HepG2 (cell line): ENCODE measurements at regions not wholly inside any gene's neighbourhood (a gene's known extent, or its start where the extent isn't known, plus 50 kb on each side); places are given as distances from the start of the nearest gene placed in this dataset.

Source experiments
- ATAC-seq: fragments of 200-7000 bp; cut with Tn5 transposase; 3 replicates; pipeline ENCODE4 v1.9.1; 2020; ENCODE audit warnings: mild to moderate bottlenecking, moderate library complexity
- BruUV-seq: library from RNA; stranded (reverse); fragments of 400-500 nt; replicated peaks from 2 replicates; lab custom pipeline; 2021; lab: Mats Ljungman, UMichigan
- CTCF ChIA-PET: fragments of 300-600 bp; formaldehyde crosslinking; extraction: SDS; loops from one replicate; lab custom pipeline; 2021; ENCODE audit warnings: low total read pairs, inconsistent platforms, low intra/inter-chr PET ratio; lab: Yijun Ruan, JAX
- POLR2A ChIA-PET: fragments of 350-600 bp; sonication (Branson Sonifier 250); formaldehyde crosslinking; loops from one replicate; lab custom pipeline; 2020; ENCODE audit warnings: antibody characterized with exemption, inconsistent platforms; lab: Yijun Ruan, JAX
- DNase-seq: peaks from one replicate; pipeline ENCODE4 v3.0.0-alpha.2; 2015; ENCODE audit warnings: low spot score
- FAIRE-seq: peaks from 3 replicates; lab custom pipeline; 2011; peaks lifted over from hg19 to GRCh38; lab: Jason Lieb, UNC
- H2AFZ ChIP-seq: one replicate; pipeline ENCODE4 v1.6.1; 2011; ENCODE audit warnings: low read length, inconsistent platforms
- H3K27ac ChIP-seq: fragments of 300-600 bp; 3 replicates; pipeline ENCODE4 v1.8.0; 2011; ENCODE audit warnings: mixed run types, mild to moderate bottlenecking, mixed read lengths, low read length, inconsistent platforms; ENCODE audit not compliant: insufficient read depth; ENCODE audit errors: extremely low read length
- H3K27me3 ChIP-seq, 2 experiments: fragments of 200-600 bp in 1 of 2; 2 replicates in 1 of 2; 3 replicates in 1 of 2; pipeline versions ENCODE4 v1.6.0 to v1.8.0; 2011; ENCODE audit warnings: low read length in 2 of 2, mild to moderate bottlenecking in 2 of 2, moderate library complexity in 2 of 2, inconsistent platforms in 1 of 2; ENCODE audit not compliant: insufficient read depth in 2 of 2, control insufficient read depth in 1 of 2
- H3K36me3 ChIP-seq, 2 experiments: fragments of 200-600 bp in 1 of 2; replicated peaks in 1 of 2; 2 replicates in 1 of 2; 3 replicates in 1 of 2; pipeline versions ENCODE4 v1.5.1 to v1.8.0; 2011; ENCODE audit warnings: low read length in 2 of 2, inconsistent platforms in 1 of 2; ENCODE audit not compliant: insufficient read depth in 2 of 2, control insufficient read depth in 1 of 2
- H3K4me1 ChIP-seq: 2 replicates; pipeline ENCODE4 v1.5.1; 2012; ENCODE audit warnings: low read length, inconsistent platforms; ENCODE audit not compliant: insufficient read depth
- H3K4me2 ChIP-seq: 2 replicates; pipeline ENCODE4 v1.6.0; 2011; ENCODE audit warnings: low read depth, low read length, inconsistent platforms
- H3K4me3 ChIP-seq, 3 experiments: fragments of 200-600 bp in 1 of 3; sonication (generic), shearing (Covaris generic) in 1 of 3; replicated peaks in 1 of 3; 2 replicates each; pipeline ENCODE4 v1.5.1; 2011 to 2016; ENCODE audit warnings: low read length in 3 of 3, inconsistent platforms in 2 of 3, low read depth in 2 of 3, mild to moderate bottlenecking in 2 of 3, control low read depth in 1 of 3, mixed read lengths in 1 of 3; ENCODE audit not compliant: insufficient read depth in 1 of 3
- H3K79me2 ChIP-seq: one replicate; pipeline ENCODE4 v1.6.1; 2011; ENCODE audit warnings: low read length, inconsistent platforms; ENCODE audit not compliant: insufficient read depth
- H3K9ac ChIP-seq: 2 replicates; pipeline ENCODE4 v1.6.0; 2011; ENCODE audit warnings: mild to moderate bottlenecking, low read depth, low read length, inconsistent platforms; ENCODE audit not compliant: insufficient read depth
- H3K9me3 ChIP-seq: 2 replicates; pipeline ENCODE4 v1.5.1; 2012; ENCODE audit warnings: mild to moderate bottlenecking, low read length
- H4K20me1 ChIP-seq: 2 replicates; pipeline ENCODE4 v1.6.0; 2011; ENCODE audit warnings: inconsistent platforms, mild to moderate bottlenecking, low read length, moderate library complexity; ENCODE audit not compliant: insufficient read depth
- DPF2 ChIP-seq: sonication (generic); formaldehyde crosslinking; IDR thresholded peaks from 2 replicates; pipeline ENCODE4 v1.4.0; 2020; ENCODE audit warnings: mild to moderate bottlenecking, low read depth, missing genetic modification reagents, borderline replicate concordance
- HNRNPUL1 ChIP-seq: fragments of 200-400 bp; formaldehyde crosslinking; IDR thresholded peaks from 2 replicates; pipeline ENCODE4 v1.6.1; 2017; ENCODE audit warnings: low read depth, mild to moderate bottlenecking, low read length, moderate library complexity
- MBNL3 ChIP-seq: fragments of 250-450 bp; sonication (Bioruptor Pico); conservative IDR thresholded peaks from 2 replicates; pipeline ENCODE4 v1.8.0; 2022; ENCODE audit warnings: mild to moderate bottlenecking, inconsistent platforms
- NCOR1 ChIP-seq: fragments of 200-600 bp; sonication (generic); IDR thresholded peaks from 2 replicates; pipeline ENCODE4 v1.7.0; 2017; ENCODE audit warnings: antibody characterized with exemption, low read length, borderline replicate concordance
- PRDM15 ChIP-seq: sonication (generic); formaldehyde crosslinking; IDR thresholded peaks from 2 replicates; pipeline ENCODE4 v1.4.0; 2020; ENCODE audit warnings: missing genetic modification reagents
- ZNF160 ChIP-seq: sonication (generic); formaldehyde crosslinking; IDR thresholded peaks from 2 replicates; pipeline ENCODE4 v1.8.0; 2022; ENCODE audit warnings: mild to moderate bottlenecking, inconsistent platforms, missing genetic modification reagents
- ZNF407 ChIP-seq: sonication (generic); formaldehyde crosslinking; IDR thresholded peaks from one replicate; pipeline ENCODE4 v1.5.1; 2020; ENCODE audit warnings: mild to moderate bottlenecking, missing genetic modification reagents; ENCODE audit errors: not compliant biosample characterization
- ZNF652 ChIP-seq: IDR thresholded peaks from 2 replicates; pipeline ENCODE4 v1.6.1; 2016; ENCODE audit warnings: low read depth, borderline replicate concordance
- ZNF740 ChIP-seq: sonication (generic); formaldehyde crosslinking; IDR thresholded peaks from 2 replicates; pipeline ENCODE4 v1.4.0; 2020; ENCODE audit warnings: missing genetic modification reagents
- ZNF883 ChIP-seq: sonication (generic); formaldehyde crosslinking; IDR thresholded peaks from 2 replicates; pipeline ENCODE4 v1.5.1; 2020; ENCODE audit warnings: mild to moderate bottlenecking, missing genetic modification reagents; ENCODE audit errors: not compliant biosample characterization
- WGBS: methylation state at CpG from one replicate; pipeline ENCODE4 v1.1.6; 2017; ENCODE audit warnings: low lambda C conversion rate; 5-methylcytosine and 5-hydroxymethylcytosine counted together
- in situ Hi-C: cut with HindIII; loops from 2 replicates; pipeline ENCODE4 v1.10.0; 2017; ENCODE audit warnings: low pct_unique_long_range_greater_than_20kb; ENCODE audit not compliant: extremely low pct_ligation_motif_present
- intact Hi-C: fragments of 100-400 bp; cut with micrococcal nuclease; formaldehyde crosslinking; loops from one replicate; pipeline ENCODE4 v1.10.0; 2022; ENCODE audit not compliant: unreplicated experiment

- no peak for TF ChIP-seq ZNF652 (CRISPR knock-in tag)
- TF ChIP-seq, all 625 proteins: peak for 0
Observed at GRCh38 chr6:147738099-147738498, 229.6 kb downstream of the SAMD5 start (continued).

GRCh38 chr6:147738516-147739162 lies 230.1 kb downstream of the SAMD5 start:
- Histone ChIP-seq H3K4me3 (no peak overlapping the region), H3K36me3 (no peaks in the 10 kb centered on the region), H3K27ac (no peak overlapping the region), H3K4me1 (no peaks in the 10 kb centered on the region), H3K79me2 (no peaks in the 10 kb centered on the region), H3K27me3 (no peaks in the 10 kb centered on the region), H4K20me1 (no peaks in the 10 kb centered on the region), H3K9ac (no peak overlapping the region), H3K4me2 (no peak overlapping the region), H2AFZ (no peak overlapping the region), H3K9me3 (no peaks in the 10 kb centered on the region)
- intact Hi-C loops, result no loop called here
- ChIA-PET POLR2A (no interaction called here), CTCF (no interaction called here)
- DNase-seq, result no peak
- in situ Hi-C loops, result no loop called here
- ATAC-seq, result no peak
- FAIRE-seq, result no peak
- WGBS, result 60% methylated on average over 3 of the region's 3 CpGs
- BruUV-seq, result no TSS peak
- TF ChIP-seq HNRNPUL1 (no peak), NCOR1 (no peak), ZNF883 (no peak), ZNF740 (no peak), DPF2 (CRISPR knock-in tag) (no peak), MBNL3 (CRISPR knock-in tag) (no peak), PRDM15 (CRISPR knock-in tag) (no peak), ZNF407 (CRISPR knock-in tag) (no peak), ZNF160 (no peak)
